ENCODE measurements at regions not wholly inside any gene's neighbourhood (a gene's known extent, or its start where the extent isn't known, plus 50 kb on each side); places are given as distances from the start of the nearest gene placed in this dataset.

DNA sequence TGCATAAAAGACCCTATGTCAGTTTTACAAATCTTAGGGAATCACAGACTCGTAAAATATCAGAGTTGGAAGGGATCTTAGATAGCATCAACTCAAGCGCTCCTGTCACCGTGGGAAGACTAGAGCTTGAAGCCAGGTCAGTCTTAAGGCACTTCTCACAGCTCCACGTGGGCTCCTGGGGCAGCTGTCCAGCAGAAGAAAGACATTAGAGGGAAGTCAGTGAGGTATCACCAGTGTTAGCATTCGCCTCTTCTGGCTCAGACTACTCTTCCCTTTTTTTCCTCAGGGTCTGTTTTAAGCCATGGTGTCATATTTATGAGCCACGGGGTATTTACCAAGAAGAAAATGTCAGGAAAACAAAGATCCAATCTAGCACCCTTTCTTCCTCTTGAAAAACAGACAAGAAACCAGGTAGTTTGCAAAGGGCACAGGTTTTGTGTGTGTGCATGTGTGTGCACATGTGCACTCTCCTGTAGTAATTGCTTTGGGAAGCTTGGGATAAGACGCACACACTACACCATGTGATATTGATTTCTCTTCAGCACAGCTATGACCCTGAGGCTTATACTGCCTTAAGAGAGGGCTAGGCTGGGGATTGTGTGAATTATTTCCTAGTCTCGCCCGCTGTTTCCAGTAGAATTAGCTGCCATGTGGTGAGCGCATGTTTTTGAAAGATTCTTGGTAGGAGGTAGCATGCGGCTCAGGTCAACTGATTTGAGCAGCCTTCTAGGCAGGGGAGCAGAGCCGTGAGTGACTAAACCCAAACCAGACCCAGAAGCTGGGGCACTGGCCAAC lies 61.0 kb upstream of the ELAC2 start:
- no peak for DNase-seq
- no peaks in the 10 kb centered on the region for H4K20me1 ChIP-seq (ENCODE audit: control insufficient read depth, insufficient read depth, insufficient read length)
- H3K27ac ChIP-seq (ENCODE audit: insufficient read length, low read depth, low read length) = no peak overlapping the region
- no peak overlapping the region for H3K18ac ChIP-seq (ENCODE audit: insufficient read length, low read depth, low read length)
- H3K27me3 Mint-ChIP-seq (ENCODE audit: low read depth) = no peaks in the 10 kb centered on the region
- TF ChIP-seq, protein P1, sequence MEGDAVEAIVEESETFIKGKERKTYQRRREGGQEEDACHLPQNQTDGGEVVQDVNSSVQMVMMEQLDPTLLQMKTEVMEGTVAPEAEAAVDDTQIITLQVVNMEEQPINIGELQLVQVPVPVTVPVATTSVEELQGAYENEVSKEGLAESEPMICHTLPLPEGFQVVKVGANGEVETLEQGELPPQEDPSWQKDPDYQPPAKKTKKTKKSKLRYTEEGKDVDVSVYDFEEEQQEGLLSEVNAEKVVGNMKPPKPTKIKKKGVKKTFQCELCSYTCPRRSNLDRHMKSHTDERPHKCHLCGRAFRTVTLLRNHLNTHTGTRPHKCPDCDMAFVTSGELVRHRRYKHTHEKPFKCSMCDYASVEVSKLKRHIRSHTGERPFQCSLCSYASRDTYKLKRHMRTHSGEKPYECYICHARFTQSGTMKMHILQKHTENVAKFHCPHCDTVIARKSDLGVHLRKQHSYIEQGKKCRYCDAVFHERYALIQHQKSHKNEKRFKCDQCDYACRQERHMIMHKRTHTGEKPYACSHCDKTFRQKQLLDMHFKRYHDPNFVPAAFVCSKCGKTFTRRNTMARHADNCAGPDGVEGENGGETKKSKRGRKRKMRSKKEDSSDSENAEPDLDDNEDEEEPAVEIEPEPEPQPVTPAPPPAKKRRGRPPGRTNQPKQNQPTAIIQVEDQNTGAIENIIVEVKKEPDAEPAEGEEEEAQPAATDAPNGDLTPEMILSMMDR (conservative IDR thresholded peaks at IDR 0.05) = no peak
- no peak overlapping the region for H3K56ac ChIP-seq (ENCODE audit: insufficient read length, low read depth, low read length)
- H3T11ph ChIP-seq (ENCODE audit: low read length) = no peak overlapping the region
- H3K9ac ChIP-seq (ENCODE audit: extremely low read depth, insufficient read length, low read length) = no peak overlapping the region
- no peaks in the 10 kb centered on the region for H3K79me2 ChIP-seq (ENCODE audit: insufficient read depth, low read length)
- H3K27ac Mint-ChIP-seq = no peak overlapping the region
- no peaks in the 10 kb centered on the region for H3K27me3 ChIP-seq (ENCODE audit: insufficient read depth, low read length)
- H2AFZ ChIP-seq (ENCODE audit: low read length) = no peak overlapping the region
- H2BK12ac ChIP-seq (ENCODE audit: insufficient read length, low read depth, low read length) = no peak overlapping the region
- no peak overlapping the region for H3K4me3 Mint-ChIP-seq
- H3K4me1 Mint-ChIP-seq = no peaks in the 10 kb centered on the region
- H2BK5ac ChIP-seq (ENCODE audit: insufficient read length, low read length) = no peak overlapping the region
- H3K9me3 ChIP-seq (ENCODE audit: control insufficient read depth, low read depth, low read length) = no peaks in the 10 kb centered on the region
- no peak overlapping the region for H4K91ac ChIP-seq (ENCODE audit: insufficient read length, low read depth, low read length)
- no peak overlapping the region for H3K4ac ChIP-seq (ENCODE audit: low read depth, low read length)
- WGBS (ENCODE audit: extremely low coverage, insufficient read length, low lambda C conversion rate) = no CpG with 5 or more reads among the region's 12 CpGs
- no peaks in the 10 kb centered on the region for H3K4me1 ChIP-seq (ENCODE audit: insufficient read depth, low read length)
- no peaks in the 10 kb centered on the region for H3K79me1 ChIP-seq (ENCODE audit: insufficient read depth, low read depth, low read length, poor library complexity, severe bottlenecking)
- no peaks in the 10 kb centered on the region for H3K23me2 ChIP-seq (ENCODE audit: insufficient read length, low read depth, low read length, poor library complexity, severe bottlenecking)
- no peak overlapping the region for H3K14ac ChIP-seq (ENCODE audit: insufficient read depth, low read length)
- H2BK120ac ChIP-seq (ENCODE audit: low read depth, low read length, poor library complexity, severe bottlenecking) = no peak overlapping the region
- no peak overlapping the region for H3K4me2 ChIP-seq (ENCODE audit: insufficient read depth, insufficient read length, low read length)
- no peak overlapping the region for H2AK5ac ChIP-seq (ENCODE audit: insufficient read length, low read length)
- H2BK15ac ChIP-seq (ENCODE audit: low read depth, low read length) = no peak overlapping the region
- no peak overlapping the region for H4K8ac ChIP-seq (replicated peaks; ENCODE audit: insufficient read length, low read depth, low read length)
- H4K5ac ChIP-seq (ENCODE audit: insufficient read length, low read depth, low read length) = no peak overlapping the region
- peaks cover 0 to 4% (median 0%) of the 10 kb centered on the region in 3 experiments; a peak in 3 of 7 replicates for H3K36me3 Mint-ChIP-seq (ENCODE audit: insufficient read depth in 1 of 3, low read depth in 3 of 3)
- H2BK20ac ChIP-seq (ENCODE audit: low read depth, low read length, poor library complexity, severe bottlenecking) = no peak overlapping the region
- H3K9me3 Mint-ChIP-seq = peaks cover 1 to 10% of the 10 kb centered on the region in 2 experiments; a peak in 4 of 5 replicates
- no peak overlapping the region for H3K23ac ChIP-seq (ENCODE audit: insufficient read length, low read depth, low read length)

Data from H9 (cell line).